GM19455 (cell line): ENCODE measurements at regions not wholly inside any gene's neighbourhood (a gene's known extent, or its start where the extent isn't known, plus 50 kb on each side); places are given as distances from the start of the nearest gene placed in this dataset.

Source experiments
- ATAC-seq: cut with Tn5 transposase; IDR thresholded peaks from one replicate; pipeline ENCODE4 v1.9.1; 2021; ENCODE audit not compliant: unreplicated experiment

- ATAC-seq, result no peak
Observed at GRCh38 chr14:62631176-62631575, 414.1 kb downstream of the KCNH5 start.

GRCh38 chr14:62632771-62633170 is 412.5 kb downstream of the KCNH5 start:
- ATAC-seq, result no peak

- ATAC-seq, result no peak
Observed at GRCh38 chr14:62645649-62646048, 399.6 kb downstream of the KCNH5 start.
